Keratinocyte (primary cell): ENCODE measurements at regions not wholly inside any gene's neighbourhood (a gene's known extent, or its start where the extent isn't known, plus 50 kb on each side); places are given as distances from the start of the nearest gene placed in this dataset.

Experiments
- CTCF ChIP-seq, 3 experiments: IDR thresholded peaks in 1 of 3; conservative IDR thresholded peaks in 1 of 3; optimal IDR thresholded peaks in 1 of 3; 2 replicates in 2 of 3; 3 replicates in 1 of 3; pipeline versions ENCODE3 to v1.5.1; 2011; ENCODE audit warnings: low read length in 3 of 3, mild to moderate bottlenecking in 3 of 3, moderate library complexity in 2 of 3, control low read depth in 1 of 3, inconsistent platforms in 1 of 3; ENCODE audit not compliant: insufficient read depth in 2 of 3; ENCODE audit errors: extremely low read depth in 1 of 3
- EZH2 ChIP-seq: IDR thresholded peaks from one replicate; pipeline ENCODE4 v1.6.1; 2012; ENCODE audit warnings: inconsistent platforms, mild to moderate bottlenecking, low read length, moderate library complexity

GRCh38 chr2:19478409-19478808, 120.0 kb upstream of the OSR1 start:
- TF ChIP-seq EZH2 = no peak
- TF ChIP-seq CTCF (optimal IDR thresholded peaks at IDR 0.05 in 1 of 3, IDR thresholded peaks at IDR 0.05 in 1 of 3, conservative IDR thresholded peaks at IDR 0.05 in 1 of 3; ENCODE audit: extremely low read depth in 1 of 3, insufficient read depth in 2 of 3, low read length in 3 of 3) = no peak
